DMS 273 treated with DMSO at 0.1 percent for 48 hours (cell line): ENCODE measurements at regions not wholly inside any gene's neighbourhood (a gene's known extent, or its start where the extent isn't known, plus 50 kb on each side); places are given as distances from the start of the nearest gene placed in this dataset.

ENCODE experiments used
- DNase-seq: peaks from one replicate; lab custom pipeline; 2025; lab: John Stamatoyannopoulos, UW

DNA sequence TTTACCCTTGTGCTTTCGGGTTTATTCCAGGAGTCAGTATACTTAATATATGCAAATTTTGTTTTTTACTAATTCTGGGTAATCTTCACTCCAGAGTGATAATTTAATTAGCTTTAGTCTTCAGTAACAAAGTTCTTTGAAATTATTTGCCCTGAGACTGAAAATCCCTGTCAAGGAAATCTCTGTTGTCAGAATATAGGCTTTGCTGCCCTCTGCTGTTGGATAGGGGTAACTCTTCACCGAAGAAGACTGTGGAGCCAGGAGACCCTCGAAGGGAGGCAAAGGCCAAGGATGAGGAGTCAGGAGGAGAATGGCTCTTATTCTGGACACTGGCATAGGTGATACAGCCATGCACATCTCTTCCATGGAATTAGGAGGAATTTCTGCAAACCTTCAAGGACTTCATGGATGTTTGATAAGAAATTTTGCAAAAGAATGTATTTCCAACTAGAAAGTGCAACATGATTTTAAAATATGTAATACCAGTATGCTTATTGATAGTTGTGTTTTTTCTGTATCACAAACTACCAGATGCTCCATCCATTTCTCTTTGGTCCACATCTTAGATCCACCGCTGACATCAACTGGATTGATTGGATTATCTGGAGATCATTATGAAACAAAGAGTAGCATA is 182.3 kb downstream of the RDH14 start:
- peak; percentile 21 for DNase-seq

DNA sequence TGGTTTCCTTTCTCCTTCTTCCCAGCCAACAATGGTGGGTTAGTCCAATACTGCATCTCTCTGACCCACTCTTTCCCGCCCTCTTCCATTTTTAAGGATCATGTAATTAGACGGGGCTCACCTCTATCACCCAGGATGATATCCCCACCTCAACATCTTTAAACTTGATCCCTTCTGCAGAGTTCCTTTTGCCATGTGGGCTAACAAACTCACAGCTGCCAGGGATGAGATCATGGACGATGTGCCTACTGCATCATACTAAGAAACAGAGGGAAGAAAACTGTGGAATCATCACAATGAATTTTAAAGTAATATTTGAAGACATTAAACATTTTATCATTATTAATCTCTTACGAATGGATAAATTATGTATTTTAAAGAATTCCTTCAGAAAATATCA is 183.5 kb downstream of the RDH14 start:
- no peak for DNase-seq

DNA sequence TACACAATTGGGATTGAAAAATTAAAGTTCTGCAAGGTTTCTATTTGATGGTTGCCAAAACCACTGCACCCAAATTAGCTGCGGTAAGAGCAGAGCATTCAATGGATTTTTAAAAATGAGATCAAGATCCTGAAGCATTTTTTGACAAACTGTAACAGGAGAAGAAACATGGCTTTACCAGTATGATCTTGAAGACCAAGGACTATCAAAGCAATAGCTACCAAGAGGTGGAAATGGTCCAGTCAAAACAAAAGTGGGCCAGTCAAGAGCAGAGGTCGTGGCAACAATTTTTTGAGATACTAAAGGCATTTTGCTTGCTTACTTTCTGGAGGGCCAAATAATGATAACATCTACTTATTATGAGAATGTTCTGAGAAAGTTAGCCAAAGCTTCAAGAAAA is 186.8 kb downstream of the RDH14 start:
- no peak for DNase-seq

DNA sequence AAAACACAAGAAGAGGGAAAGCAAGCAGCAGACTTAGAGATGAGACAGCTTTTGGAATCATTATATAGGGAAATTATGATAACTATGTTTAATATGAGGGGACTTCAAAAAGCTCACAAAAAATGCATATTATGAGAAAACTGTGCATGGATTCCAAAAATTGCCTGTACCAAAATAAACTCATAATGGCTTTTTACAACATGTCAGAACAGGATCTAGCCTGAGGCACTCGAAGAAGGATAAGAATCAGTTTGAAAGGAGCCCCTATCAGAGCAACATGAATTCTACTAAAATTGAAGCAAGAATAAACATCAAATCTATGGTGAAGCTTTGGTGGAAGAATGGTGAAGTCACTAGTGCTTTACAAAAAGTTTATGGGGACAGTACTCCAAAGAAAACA is 187.4 kb downstream of the RDH14 start:
- DNase-seq = no peak

DNA sequence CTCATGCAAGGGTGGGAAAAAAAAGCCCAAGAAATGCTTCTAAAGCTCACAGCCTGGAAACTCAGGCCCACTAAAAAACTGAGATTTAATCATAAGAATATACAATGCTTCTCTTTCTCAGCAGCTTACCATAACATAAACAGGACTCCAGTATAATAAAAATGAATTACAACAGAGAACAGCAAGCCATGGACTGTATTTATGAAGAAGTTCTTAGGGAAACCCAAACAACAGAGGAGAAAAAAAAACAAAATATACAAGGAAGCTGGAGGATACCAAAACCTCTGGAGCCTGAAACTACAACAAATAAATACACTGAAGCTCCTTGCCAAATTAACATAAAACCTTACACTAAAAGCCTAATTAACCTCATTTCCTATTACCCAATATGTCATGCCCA is 187.8 kb downstream of the RDH14 start:
- DNase-seq = no peak

DNA sequence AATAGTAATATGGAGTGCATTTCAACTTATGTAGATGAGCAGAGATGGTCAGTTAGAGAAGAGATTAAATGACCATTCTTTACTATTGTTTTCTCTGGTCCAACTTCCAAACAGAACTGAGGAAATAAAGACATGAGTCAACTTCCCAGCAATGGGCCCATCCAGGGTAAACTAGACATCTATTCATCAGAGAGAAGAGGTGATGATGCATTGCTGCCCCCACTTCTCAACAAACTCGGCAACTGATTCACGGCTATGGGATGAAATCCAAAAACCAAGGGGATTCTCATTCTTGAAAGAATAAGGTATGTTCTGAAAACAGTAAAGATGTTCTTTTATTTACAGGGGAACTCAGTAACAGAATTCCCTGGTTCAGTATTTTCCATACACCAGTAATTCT is 190.7 kb downstream of the RDH14 start:
- no peak for DNase-seq

DNA sequence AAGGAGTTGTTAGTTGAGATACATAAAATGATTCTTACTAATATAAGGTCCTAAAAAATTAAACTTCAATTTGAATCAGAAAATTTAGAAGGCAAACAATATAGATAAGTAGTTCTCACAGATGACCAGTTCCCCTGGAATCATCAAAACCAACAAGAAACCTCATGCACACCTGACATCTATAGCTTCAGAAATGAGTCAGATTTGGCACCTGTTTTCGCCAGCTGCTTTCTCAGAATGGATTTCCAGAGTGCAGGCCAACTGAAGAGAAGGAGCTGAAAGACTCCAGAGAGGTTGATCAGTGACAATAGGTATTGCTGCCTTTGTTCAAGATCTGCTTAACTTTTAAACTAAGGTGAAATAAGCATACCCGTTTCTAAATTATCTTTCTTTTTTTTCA is 192.4 kb downstream of the RDH14 start:
- DNase-seq = no peak

DNA sequence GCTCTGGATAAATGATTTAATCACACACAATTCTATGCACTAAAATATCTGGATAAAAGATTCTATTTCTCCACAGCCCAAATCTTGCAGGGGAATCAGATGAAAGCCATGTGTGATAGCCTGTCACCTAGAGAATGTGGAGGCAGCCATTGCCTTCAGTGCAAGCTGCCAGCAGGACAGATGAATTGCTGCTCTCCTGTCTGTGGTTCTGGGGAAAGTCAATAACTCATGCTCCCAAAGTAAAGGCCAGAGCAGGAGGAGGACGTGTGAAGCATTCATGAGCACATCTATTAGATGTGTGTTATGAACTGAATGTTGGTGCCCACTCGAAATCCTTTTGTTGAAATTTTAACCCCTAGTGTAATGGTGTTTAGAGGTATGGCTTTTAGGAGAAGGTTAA is 195.1 kb downstream of the RDH14 start:
- DNase-seq = no peak

DNA sequence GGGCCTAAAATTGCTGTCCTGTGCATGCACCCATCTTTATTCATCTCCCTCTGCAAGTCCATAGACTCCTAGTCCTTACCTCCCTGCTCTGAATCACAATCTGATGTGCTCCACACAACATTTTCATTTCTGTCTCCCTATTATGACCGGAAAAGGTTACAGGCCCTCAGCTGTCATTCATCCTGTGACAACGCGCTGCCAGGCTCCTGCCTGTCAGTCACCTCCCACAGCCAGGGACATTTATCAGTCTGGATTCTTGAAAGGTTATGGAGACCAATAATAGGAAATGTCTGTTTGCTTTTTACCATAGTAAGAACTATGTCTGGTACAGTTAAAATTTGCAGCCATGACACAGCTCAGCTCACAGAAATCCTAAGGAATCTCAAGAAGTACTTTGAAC is 197.1 kb downstream of the RDH14 start:
- no peak for DNase-seq

DNA sequence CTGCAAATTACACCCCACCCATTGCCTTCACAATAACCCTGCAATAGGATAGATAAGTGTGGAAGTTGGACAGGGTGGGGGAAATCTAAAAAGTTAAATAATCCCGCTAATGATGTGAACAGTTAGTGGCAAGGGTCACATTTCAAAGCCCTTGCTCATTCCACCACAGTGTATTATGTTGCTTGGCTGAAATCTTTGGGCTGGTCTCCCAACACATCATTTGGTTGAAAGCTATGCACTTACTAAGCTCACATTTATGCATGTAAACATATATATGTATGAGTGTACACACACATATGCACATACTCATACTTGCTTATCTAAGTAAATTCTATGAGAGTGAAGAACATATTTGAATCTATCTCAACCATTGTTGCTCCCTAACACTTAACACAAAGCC is 197.8 kb downstream of the RDH14 start:
- DNase-seq = no peak

DNA sequence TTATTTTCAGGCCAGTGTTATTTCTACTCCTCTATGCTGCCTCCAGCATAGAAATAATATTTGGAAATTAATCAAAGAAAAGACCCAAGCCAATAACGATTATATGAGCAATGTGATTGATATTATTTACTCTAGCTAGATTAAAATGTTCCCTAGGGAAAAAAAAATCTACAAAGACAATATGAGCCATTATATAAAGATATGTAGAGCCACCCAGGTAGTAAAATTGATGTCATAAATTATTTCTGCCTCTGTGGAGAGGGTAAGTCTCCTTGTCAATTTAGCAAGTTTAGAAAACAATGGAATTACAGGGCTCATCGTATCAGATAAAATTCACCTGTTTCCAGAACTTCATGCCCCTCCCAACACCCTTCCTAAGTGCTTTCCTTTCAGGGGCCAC is 202.9 kb downstream of the RDH14 start:
- DNase-seq = no peak

DNA sequence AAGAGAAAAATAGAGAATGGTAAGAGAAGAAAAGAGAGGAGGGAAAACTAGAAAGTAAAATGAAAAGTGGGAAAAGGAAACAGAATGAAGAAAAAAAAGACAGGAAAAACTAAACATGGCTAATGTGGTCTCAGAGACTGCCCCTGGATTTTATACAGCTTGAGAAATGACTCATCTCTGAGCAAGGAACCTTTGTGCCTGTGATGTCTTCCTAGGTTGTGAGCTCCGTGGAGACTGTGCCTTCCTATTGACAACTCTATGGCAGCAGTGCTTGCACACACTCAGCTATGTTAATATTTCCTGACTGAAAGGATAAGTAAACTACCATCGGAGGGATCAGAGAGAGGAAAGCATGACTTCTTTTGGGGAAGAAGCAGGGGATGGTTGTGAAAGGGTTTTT is 203.8 kb downstream of the RDH14 start:
- DNase-seq = no peak

DNA sequence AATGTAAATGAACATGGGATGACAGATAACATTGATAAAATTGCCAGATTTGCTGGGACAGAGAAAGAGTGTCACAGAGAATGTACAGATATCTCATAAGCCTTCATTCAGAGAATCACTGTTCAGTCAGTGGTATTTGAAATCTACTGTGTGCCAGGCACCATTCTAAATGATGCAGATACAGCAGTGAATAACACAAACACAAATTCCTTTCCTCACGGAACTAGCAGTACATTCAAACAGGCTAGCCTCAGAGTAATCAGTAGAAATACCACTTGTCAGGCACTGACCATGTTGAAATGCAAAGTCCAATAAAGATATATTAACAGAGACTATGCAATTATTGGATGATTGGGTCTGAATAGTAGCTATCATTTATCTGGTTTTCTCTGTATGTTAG is 211.0 kb downstream of the RDH14 start:
- DNase-seq = no peak

DNA sequence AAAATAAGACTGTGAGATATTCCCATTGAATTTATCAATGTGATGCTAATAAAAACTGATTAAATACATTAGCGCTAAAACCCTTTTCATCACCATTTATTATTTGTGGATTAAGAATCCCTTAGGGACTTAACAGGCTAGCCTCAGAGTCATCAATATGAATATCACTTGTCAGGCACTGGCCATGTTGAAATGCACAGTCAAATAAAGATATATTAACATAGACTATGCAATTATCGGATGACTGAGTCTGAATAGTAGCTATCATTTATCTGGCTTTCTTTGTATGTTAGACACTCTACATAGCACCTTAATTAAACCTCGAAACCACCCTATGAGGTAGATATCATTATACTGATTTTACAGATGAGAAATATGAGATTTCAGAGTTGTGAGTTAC is 213.6 kb downstream of the RDH14 start:
- DNase-seq = no peak

DNA sequence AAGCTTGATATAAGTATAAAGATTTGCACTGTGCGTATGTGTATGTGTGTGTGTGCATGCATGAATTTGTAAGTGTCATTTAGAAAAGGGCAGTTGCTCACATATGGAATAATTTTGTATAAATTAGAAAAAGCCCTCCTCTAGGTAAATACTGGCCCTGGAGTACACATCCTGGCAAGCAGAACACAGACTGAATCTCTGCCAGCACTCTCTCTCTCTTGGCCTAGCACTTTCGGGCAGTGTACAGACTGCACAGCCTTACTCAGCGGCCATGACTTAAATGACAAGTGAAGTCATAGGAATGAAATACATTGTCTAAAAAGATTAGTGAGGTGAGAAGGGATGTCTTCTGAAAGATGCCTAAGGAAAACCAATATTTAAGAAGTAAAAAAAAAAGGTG is 214.1 kb downstream of the RDH14 start:
- DNase-seq = no peak

DNA sequence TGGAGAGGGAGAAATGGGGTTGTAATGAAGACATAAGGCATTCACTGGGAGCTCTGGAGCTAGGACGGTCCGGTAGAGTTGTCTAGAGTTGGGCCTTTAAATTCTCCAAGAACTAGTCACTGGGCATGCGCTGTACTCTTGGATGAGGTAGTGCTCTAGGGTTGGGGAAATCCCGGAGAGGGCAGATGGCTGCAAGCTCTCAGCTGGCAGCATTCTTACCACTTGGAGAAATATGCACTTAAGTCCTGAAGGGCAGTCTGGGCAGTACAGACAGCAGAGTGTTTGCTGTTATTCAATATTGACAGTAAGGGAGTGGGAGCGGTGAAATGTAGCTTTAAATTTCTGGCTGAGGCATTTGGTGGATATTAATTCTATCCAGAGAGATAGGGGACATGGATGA is 214.6 kb downstream of the RDH14 start:
- DNase-seq = peak; percentile 11

DNA sequence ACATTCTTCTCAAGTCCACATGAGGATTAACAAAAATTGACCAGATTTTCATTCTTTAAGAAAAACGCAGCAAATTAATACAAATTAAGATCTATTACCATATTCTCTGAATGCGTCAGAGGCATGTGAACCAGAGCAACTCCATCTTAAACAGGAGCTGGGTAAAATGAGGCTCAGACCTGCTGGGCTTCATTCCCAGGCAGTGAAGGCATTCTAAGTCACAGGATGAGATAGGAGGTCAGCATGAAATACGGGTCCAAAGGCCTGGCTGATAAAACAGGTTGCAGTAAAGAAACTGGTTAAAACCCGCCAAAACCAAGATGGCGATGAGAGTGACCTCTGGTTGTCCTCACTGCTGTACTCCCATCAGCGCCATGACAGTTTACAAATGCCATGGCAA is 217.6 kb downstream of the RDH14 start:
- DNase-seq = no peak

DNA sequence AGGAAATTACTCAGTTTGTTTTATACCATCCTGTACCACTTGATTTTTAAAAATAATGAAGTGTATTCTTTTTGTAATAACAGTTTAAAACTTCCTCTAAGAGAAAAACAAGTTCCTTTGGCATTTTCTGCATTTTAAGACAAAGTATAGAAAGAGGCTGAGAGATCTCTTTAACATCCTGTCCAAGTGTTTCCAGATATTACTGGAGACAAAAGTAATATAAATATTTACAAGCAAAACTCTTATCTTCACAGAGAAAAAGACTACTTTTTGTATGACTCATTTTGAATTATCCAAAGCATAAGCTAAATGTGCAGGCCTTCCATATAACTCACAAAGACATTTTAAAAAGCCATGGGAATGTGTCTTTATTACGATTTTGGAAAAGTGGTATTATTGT is 221.1 kb downstream of the RDH14 start:
- DNase-seq = no peak

DNA sequence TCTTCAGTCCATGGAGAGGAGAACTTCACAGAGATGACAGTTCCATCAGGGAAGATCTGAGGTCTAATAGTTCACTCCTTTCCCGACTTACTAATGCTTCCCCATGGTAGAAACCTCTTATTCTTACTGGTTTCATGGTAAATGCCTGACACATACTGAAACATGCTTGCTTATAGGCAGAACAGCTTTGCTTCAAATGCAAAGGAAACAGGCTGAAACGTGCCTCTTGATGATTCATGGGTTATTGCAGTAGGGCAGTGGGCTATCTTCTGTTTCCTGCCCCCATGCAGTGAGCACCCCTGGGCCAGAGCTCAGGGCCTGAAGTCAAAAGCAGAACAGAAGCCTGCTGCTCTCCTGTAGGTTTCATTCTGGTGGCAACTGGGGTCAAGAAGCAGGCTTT is 223.5 kb downstream of the RDH14 start:
- no peak for DNase-seq

DNA sequence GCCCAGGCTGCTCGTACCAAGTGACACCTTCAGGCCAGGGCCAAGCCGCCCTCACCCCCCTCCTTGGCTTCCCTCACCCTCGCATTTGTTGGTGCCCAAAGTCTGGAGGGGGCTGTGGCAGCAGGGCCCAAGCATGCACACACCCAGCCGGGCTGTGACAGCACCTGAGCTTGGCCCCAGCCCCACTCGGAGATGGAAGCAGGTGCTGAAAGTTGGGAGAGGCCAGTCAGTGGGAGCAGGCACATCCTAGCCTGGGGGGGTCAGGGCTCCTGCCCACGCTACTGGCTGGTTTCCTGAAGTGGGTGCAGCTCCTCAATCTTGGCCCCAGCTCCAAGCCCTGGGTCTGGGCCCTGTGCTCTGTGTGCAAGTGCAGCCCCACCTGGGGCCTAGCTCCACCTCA is 228.0 kb downstream of the RDH14 start:
- DNase-seq = no peak

DNA sequence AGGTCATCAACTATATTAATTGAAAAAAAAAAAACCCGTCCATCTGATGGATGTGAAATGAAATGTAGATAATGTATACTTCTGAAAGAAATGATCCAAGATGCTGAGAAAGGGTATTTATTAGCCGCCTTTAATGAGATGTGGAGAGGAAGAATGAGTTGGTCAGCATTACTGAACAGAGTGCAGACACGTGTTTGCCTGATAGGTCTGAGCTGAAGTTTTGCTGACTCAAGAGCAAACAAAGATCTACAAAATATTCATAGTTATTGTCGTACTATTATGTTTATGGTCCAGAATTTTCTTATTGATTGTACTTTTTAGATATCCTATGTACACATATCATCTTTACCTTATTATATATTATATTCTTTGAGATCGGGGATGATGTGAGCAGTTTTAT is 235.3 kb downstream of the RDH14 start:
- no peak for DNase-seq

DNA sequence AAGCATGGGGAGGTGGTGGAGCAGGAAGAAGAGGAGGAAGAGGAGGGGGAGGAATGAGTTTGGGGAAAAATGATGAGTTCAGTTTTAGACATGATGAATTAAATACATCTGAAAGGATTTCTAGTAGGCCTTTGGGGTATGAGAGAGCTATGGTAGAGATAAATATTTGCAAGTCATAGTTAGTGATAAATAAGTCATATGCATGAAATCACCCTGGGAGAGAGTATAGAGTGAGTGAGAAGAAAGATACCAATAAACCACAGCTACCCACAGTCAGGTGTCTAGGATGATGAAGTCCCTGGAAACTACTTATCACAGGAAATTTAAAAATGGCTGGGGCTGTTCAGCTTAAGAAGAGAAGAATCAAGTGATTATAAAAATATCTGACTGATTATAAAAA is 240.5 kb downstream of the RDH14 start:
- DNase-seq = no peak

DNA sequence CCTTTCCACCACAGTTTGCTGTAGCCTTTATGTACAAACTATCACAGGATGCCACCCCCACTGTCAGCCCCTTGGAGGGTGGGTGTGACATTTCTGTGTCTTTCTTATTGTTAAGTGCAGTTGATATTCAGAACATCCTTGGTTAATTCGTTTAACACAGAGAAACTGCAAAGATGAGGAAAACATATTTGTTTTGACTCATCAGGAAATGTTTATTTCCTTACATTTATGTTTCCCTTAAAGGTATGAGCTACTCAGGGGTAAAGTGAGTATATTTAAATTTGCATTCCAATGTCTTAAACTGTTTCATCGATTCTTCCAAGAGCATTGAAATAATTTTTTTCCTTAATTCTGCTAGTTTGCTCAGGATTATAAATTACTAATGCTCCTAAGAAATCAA is 243.4 kb downstream of the RDH14 start:
- DNase-seq = no peak

DNA sequence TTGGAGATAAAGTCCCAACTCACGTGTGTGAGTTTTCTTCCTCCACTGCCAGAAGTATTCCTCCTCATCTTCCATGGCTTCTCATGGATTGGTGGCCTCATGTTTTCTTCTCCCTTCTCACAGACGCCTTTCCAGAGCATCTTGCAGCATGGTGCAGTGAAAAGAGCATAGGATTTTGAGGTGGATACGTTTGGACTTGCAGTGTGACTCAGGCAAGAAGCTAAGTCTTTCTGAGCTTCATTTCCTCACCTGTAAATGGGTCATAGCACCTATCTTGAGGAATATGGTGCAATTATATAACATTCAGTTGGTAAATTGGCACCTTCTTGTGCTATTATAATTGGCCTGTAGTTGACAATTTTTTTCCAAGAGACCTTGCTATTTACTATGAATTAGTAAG is 247.6 kb downstream of the RDH14 start:
- no peak for DNase-seq
